Coronary artery (tissue), 2 donors: ENCODE measurements at regions not wholly inside any gene's neighbourhood (a gene's known extent, or its start where the extent isn't known, plus 50 kb on each side); places are given as distances from the start of the nearest gene placed in this dataset.

ENCODE experiments used
- DNase-seq: peaks from one replicate; pipeline ENCODE4 v3.0.0-alpha.2; 2017; ENCODE audit warnings: low spot score
- H3K27ac ChIP-seq, 2 donors: fragments of 200-600 bp; sonication (generic); one replicate each; pipeline ENCODE4 v1.5.1; 2016 to 2019
- H3K4me3 ChIP-seq: fragments of 200-600 bp; sonication (generic); 2 replicates; pipeline ENCODE4 v1.5.1; 2016; ENCODE audit warnings: mild to moderate bottlenecking, moderate library complexity
- TF ChIP-seq, protein P1 (sequence below): fragments of 200-600 bp; sonication (generic); IDR thresholded peaks from one replicate; pipeline ENCODE4 v1.5.1; 2019; ENCODE audit warnings: antibody characterized with exemption

DNA sequence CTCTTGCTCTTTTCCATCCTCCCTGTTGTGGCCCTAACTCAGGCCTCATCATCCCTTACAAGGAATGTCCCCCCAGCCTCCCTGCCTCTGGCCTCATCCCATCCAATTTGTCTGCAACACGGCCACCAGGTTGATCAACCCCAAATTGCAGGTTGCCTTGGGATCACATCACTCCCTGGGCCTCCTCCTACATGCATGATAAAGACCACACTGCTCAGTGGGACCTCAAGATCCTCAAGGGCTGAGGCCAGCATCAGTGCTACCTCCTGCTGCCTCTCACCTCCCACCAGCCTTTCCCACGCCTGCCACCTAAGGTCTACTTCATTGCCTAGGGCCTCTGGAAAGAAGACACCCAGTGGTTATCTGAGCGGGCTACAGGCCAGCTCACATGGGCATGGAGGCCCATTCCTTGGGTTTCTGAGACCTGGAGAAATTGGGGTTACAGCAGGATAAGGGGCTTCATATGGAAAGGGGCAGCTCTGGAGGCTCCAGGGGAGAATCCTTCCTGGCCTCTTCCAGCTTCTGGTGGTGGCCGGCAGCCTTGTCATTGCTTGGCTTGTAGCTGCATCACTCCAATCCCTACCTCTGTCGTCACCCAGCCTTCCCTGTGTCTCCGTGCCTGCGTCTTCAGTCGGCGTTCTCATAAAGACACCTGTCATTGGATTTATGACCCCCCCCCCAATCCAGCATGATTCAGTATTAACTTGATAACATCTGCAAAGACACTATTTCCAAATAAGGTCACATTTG lies 60.5 kb downstream of the KLHDC7A start:
- DNase-seq: peak; percentile 47
- TF ChIP-seq, protein P1, sequence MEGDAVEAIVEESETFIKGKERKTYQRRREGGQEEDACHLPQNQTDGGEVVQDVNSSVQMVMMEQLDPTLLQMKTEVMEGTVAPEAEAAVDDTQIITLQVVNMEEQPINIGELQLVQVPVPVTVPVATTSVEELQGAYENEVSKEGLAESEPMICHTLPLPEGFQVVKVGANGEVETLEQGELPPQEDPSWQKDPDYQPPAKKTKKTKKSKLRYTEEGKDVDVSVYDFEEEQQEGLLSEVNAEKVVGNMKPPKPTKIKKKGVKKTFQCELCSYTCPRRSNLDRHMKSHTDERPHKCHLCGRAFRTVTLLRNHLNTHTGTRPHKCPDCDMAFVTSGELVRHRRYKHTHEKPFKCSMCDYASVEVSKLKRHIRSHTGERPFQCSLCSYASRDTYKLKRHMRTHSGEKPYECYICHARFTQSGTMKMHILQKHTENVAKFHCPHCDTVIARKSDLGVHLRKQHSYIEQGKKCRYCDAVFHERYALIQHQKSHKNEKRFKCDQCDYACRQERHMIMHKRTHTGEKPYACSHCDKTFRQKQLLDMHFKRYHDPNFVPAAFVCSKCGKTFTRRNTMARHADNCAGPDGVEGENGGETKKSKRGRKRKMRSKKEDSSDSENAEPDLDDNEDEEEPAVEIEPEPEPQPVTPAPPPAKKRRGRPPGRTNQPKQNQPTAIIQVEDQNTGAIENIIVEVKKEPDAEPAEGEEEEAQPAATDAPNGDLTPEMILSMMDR: no peak
- no peak overlapping the region for H3K4me3 ChIP-seq
- H3K27ac ChIP-seq: no peak overlapping the region

DNA sequence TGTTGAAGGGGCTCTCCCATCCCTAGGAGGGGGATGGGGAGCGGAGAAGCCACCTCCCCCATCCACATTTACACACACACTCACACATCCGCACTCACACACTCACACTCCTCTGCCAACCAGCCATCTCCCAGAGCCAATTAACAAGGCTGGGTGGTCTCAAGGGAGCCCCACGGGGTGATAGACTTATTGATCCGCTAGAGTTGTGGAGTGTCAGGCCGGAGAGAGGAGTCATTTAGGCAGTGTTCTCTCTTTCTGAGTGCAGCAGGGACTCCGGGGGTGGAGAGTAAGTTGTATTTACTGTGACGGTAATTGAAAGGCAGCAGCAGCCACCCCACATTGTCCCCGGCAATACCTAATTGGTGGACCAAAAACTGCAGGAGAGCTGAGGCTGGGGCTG lies 61.6 kb downstream of the KLHDC7A start:
- Histone ChIP-seq H3K4me3 (no peak overlapping the region), H3K27ac (no peak overlapping the region)
- DNase-seq: peak; percentile 17
- TF ChIP-seq, protein P1: no peak

DNA sequence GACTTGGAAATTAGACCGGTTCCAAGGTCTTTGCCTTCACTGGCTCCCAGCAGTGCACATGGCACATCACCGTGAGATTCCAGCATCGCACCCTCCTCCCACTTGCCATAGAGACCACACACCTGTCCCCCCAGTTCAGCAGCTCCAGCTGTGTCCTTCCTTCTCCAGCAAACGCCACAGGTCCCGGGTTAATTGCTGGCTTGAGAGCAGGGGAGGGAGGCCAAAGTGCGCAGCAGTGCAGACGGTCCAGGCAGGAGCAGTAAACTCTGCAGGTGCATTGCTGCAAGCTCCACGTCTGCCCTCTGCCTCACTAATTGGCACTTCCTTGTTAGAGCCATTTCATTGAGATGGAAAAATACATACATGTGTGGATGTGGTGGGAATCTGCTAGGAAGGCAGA lies 65.3 kb downstream of the KLHDC7A start:
- TF ChIP-seq, protein P1: no peak
- no peak overlapping the region for H3K4me3 ChIP-seq
- H3K27ac ChIP-seq: no peak overlapping the region
- no peak for DNase-seq

DNA sequence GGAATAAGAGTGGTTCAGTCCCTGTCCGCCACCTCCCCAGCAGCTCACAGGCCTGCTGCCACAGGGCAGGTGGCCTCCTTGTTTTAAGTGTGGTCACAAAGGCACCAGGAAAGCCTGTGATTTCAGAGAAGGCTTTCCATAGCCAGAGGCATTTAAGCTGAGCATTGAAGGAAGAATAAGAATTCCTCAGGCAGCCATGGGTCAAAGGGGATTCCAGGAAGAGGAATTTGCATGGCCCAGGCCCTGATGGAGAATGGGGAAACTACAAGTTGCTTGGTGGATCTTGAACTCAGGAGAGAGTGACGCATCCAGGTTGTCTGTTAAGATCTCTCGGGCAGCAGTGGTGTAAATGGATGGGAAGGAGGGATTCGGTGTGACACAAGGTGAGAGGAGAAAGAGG lies 66.7 kb downstream of the KLHDC7A start:
- Histone ChIP-seq H3K27ac (no peak overlapping the region), H3K4me3 (no peak overlapping the region)
- DNase-seq: no peak
- TF ChIP-seq, protein P1: no peak

DNA sequence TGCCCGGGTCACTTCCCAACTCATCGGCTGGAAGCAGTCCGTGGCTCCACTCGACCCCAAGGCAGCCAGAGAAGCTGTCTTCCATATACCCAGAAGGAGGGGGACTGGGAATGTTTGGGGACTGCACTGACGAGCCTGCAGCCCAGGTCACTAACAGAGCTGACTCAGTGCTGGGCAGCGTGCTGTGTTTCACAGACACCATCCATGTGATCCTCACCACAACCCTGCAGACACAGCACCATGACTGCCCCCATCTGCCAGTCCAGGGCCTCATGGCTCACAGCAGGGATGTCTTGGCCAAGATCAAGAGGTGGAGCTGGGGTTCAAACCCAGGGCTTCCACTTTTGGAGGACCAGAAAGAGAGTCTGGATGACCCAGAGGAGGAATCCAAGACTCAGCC lies 67.9 kb downstream of the KLHDC7A start:
- DNase-seq: no peak
- no peak overlapping the region for H3K27ac ChIP-seq
- no peak overlapping the region for H3K4me3 ChIP-seq
- TF ChIP-seq, protein P1: no peak

DNA sequence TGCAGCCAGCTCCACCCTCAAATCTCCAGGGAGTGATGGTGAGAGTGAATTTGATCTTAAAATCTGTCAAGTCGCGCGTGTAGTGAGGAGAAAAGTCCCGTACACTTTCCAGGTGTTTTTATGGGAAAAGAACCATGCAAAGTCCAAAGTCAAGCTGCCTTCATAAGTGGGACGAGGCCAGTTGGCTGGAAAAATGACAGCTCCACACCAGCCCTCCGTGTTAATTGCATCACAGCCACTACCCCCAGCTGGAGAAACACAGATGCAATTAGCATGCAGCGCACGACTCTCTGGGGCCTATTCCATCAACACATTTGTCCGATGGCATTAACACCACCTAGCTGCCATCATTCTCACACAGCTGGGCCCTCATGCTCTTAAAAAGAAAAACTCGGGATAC lies 68.4 kb downstream of the KLHDC7A start:
- no peak overlapping the region for H3K4me3 ChIP-seq
- TF ChIP-seq, protein P1: no peak
- no peak overlapping the region for H3K27ac ChIP-seq
- DNase-seq: no peak

DNA sequence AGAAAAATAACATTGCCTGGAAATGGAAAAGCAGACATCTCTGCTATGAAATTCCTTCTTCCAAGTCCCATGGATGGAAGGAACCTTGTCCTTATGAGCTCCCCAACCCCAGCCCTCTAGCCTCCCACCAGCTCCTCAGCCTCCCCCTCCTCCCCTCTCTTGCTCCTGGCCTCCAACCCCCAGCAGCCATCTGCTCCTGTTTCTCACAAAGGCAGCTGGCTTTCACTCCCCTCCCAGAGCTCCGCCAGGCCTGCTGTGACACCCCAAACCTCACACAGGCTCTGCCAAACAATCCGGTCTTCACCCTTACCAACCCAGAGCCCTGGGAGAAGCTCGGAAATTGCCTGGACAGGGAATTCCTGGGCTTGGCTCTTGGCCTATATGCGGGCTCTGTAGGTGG lies 69.2 kb downstream of the KLHDC7A start:
- no peak overlapping the region for H3K4me3 ChIP-seq
- TF ChIP-seq, protein P1: no peak
- H3K27ac ChIP-seq: no peak overlapping the region
- no peak for DNase-seq
